Gastrocnemius medialis (tissue), 4 donors: ENCODE measurements at regions not wholly inside any gene's neighbourhood (a gene's known extent, or its start where the extent isn't known, plus 50 kb on each side); places are given as distances from the start of the nearest gene placed in this dataset.

Source experiments
- ATAC-seq, 2 donors: fragments of 150-250 bp; one replicate each; pipeline ENCODE4 v1.9.1; 2016
- DNase-seq, 2 donors: peaks; one replicate each; pipeline ENCODE4 v3.0.0-alpha.2; 2019
- H3K27ac ChIP-seq, 4 donors: fragments of 200-600 bp; sonication (generic); 1 replicate in 1 of 4; 2 replicates in 3 of 4; pipeline ENCODE4 v1.5.1; 2016 to 2018; ENCODE audit warnings: mild to moderate bottlenecking in 2 of 4, moderate library complexity in 1 of 4
- H3K27me3 ChIP-seq, 3 donors: fragments of 200-600 bp; sonication (generic) in 2 of 3; 1 replicate in 1 of 3; 2 replicates in 2 of 3; pipeline versions ENCODE4 v1.5.1 to v1.6.0; 2016 to 2019; ENCODE audit warnings: mild to moderate bottlenecking in 1 of 3, moderate library complexity in 1 of 3
- H3K36me3 ChIP-seq, 2 donors: fragments of 200-600 bp; sonication (generic) in 1 of 2; one replicate each; pipeline ENCODE4 v1.5.1; 2017 to 2018
- H3K4me1 ChIP-seq, 2 donors: fragments of 200-600 bp; sonication (generic) in 1 of 2; one replicate each; pipeline ENCODE4 v1.5.1; 2016 to 2017; ENCODE audit warnings: mild to moderate bottlenecking in 2 of 2
- H3K4me3 ChIP-seq, 4 donors: fragments of 200-600 bp; sonication (generic) in 3 of 4; 1 replicate in 1 of 4; 2 replicates in 3 of 4; pipeline ENCODE4 v1.5.1; 2016 to 2019; ENCODE audit warnings: mild to moderate bottlenecking in 2 of 4
- H3K9me3 ChIP-seq, 3 donors: fragments of 200-600 bp; sonication (generic) in 2 of 3; 1 replicate in 1 of 3; 2 replicates in 2 of 3; pipeline ENCODE4 v1.5.1; 2016 to 2019
- POLR2A ChIP-seq, 2 donors: fragments of 450-650 bp; IDR thresholded peaks; one replicate each; pipeline ENCODE4 v1.6.1; 2017; ENCODE audit warnings: antibody characterized with exemption in 2 of 2, mild to moderate bottlenecking in 2 of 2, moderate library complexity in 2 of 2
- in situ Hi-C, 4 donors: fragments of 200-750 bp; cut with MboI; loops; one replicate each; pipeline versions ENCODE4 v1.15.0 to v1.8.0; 2017; ENCODE audit warnings: low sequenced_read_pairs in 4 of 4
- intact Hi-C: fragments of 100-400 bp; cut with DNase I; formaldehyde crosslinking; loops from one replicate; pipeline ENCODE4 v1.15.1; 2023; ENCODE audit warnings: low total_unique reads
- TF ChIP-seq, protein P1 (sequence below), 5 experiments: fragments of 450-650 bp in 3 of 5; fragments of 200-600 bp in 2 of 5; sonication (generic) in 2 of 5; IDR thresholded peaks in 4 of 5; conservative IDR thresholded peaks in 1 of 5; 1 replicate in 4 of 5; 2 replicates in 1 of 5; pipeline ENCODE4 v1.5.1; 2016 to 2019; ENCODE audit warnings: antibody characterized with exemption in 5 of 5, mild to moderate bottlenecking in 3 of 5, moderate library complexity in 3 of 5

GRCh38 chr13:89865164-89866064, 1482.1 kb upstream of the MIR17HG start:
- no peak for DNase-seq
- Histone ChIP-seq H3K4me3 (no peak overlapping the region), H3K4me1 (no peaks in the 10 kb centered on the region), H3K27ac (no peak overlapping the region), H3K36me3 (no peaks in the 10 kb centered on the region), H3K9me3 (no peaks in the 10 kb centered on the region), H3K27me3 (no peaks in the 10 kb centered on the region)
- in situ Hi-C loops = no loop called here
- ATAC-seq = no peak
- intact Hi-C loops = no loop called here
- TF ChIP-seq, protein P1, sequence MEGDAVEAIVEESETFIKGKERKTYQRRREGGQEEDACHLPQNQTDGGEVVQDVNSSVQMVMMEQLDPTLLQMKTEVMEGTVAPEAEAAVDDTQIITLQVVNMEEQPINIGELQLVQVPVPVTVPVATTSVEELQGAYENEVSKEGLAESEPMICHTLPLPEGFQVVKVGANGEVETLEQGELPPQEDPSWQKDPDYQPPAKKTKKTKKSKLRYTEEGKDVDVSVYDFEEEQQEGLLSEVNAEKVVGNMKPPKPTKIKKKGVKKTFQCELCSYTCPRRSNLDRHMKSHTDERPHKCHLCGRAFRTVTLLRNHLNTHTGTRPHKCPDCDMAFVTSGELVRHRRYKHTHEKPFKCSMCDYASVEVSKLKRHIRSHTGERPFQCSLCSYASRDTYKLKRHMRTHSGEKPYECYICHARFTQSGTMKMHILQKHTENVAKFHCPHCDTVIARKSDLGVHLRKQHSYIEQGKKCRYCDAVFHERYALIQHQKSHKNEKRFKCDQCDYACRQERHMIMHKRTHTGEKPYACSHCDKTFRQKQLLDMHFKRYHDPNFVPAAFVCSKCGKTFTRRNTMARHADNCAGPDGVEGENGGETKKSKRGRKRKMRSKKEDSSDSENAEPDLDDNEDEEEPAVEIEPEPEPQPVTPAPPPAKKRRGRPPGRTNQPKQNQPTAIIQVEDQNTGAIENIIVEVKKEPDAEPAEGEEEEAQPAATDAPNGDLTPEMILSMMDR (IDR thresholded peaks at IDR 0.05 in 4 of 5, conservative IDR thresholded peaks at IDR 0.05 in 1 of 5) = no peak
- no peak for TF ChIP-seq POLR2A (IDR thresholded peaks at IDR 0.05)

DNA sequence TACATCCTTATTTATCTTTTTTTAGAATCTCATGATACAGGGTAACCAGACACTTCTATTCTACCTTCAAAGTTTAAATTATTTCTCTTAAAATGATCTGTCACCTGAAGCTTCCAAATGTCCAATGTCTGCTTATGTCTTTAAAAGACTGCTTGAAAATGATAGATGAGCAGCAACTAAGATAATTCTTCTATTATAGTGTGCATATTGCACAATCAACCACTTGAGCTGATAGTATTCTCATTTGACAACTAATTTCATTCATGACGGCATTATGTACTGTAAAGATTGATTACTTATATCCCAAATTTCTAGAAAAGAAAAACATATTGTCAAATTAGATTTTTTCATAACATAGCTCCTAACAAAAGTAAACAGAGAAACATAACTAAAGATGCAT, 1478.2 kb upstream of the MIR17HG start:
- ATAC-seq = no peak
- Histone ChIP-seq H3K4me1 (no peaks in the 10 kb centered on the region), H3K27me3 (no peaks in the 10 kb centered on the region), H3K27ac (no peak overlapping the region), H3K4me3 (no peak overlapping the region), H3K36me3 (no peaks in the 10 kb centered on the region), H3K9me3 (no peaks in the 10 kb centered on the region)
- intact Hi-C loops (no loop called here), in situ Hi-C loops (no loop called here)
- no peak for TF ChIP-seq POLR2A (IDR thresholded peaks at IDR 0.05)
- TF ChIP-seq, protein P1 (IDR thresholded peaks at IDR 0.05 in 4 of 5, conservative IDR thresholded peaks at IDR 0.05 in 1 of 5) = no peak
- DNase-seq = no peak

DNA sequence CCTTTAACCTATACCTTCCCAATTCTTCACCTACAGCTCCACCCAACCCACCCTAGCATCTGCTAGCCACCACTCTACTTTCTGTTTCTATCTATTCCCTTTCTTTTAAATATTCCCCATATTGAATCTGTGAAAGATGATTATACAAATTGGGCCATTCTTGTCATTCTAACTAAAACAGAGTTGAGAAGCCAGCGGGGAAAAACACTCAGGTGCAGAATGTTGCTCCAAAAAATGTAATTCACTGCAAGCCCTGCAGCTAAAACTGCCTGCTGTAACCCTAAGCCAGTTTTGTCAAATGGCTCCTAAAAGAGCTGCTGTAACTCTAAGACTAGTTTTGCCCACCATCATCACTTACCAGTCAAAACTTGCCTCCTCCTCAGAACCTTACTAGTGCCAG, 1468.6 kb upstream of the MIR17HG start:
- in situ Hi-C loops = no loop called here
- no peaks in the 10 kb centered on the region for H3K36me3 ChIP-seq
- intact Hi-C loops = no loop called here
- H3K27ac ChIP-seq = no peak overlapping the region
- no peaks in the 10 kb centered on the region for H3K27me3 ChIP-seq
- DNase-seq (no peak), ATAC-seq (no peak)
- H3K4me1 ChIP-seq = no peaks in the 10 kb centered on the region
- TF ChIP-seq, protein P1 (IDR thresholded peaks at IDR 0.05 in 4 of 5, conservative IDR thresholded peaks at IDR 0.05 in 1 of 5) = no peak
- TF ChIP-seq POLR2A (IDR thresholded peaks at IDR 0.05) = no peak
- no peak overlapping the region for H3K4me3 ChIP-seq
- no peaks in the 10 kb centered on the region for H3K9me3 ChIP-seq

- no peak for DNase-seq
- Histone ChIP-seq H3K4me1 (no peaks in the 10 kb centered on the region), H3K9me3 (no peaks in the 10 kb centered on the region), H3K4me3 (no peak overlapping the region), H3K27me3 (no peaks in the 10 kb centered on the region), H3K36me3 (no peaks in the 10 kb centered on the region), H3K27ac (no peak overlapping the region)
- intact Hi-C loops = no loop called here
- in situ Hi-C loops = no loop called here
- no peak for ATAC-seq
- TF ChIP-seq, protein P1 (IDR thresholded peaks at IDR 0.05 in 4 of 5, conservative IDR thresholded peaks at IDR 0.05 in 1 of 5) = no peak
- TF ChIP-seq POLR2A (IDR thresholded peaks at IDR 0.05) = no peak
Observed at GRCh38 chr13:89880201-89880600, 1467.3 kb upstream of the MIR17HG start.
